Fibroblast of the conjunctiva (primary cell): ENCODE measurements at regions not wholly inside any gene's neighbourhood (a gene's known extent, or its start where the extent isn't known, plus 50 kb on each side); places are given as distances from the start of the nearest gene placed in this dataset.
"Not testable (repeated sequence)": the region's sequence is repeated elsewhere in the genome, so short reads cannot be mapped to it uniquely, and the experiment has no call there.

Source experiments
- DNase-seq: peaks from one replicate; pipeline ENCODE4 v3.0.0-alpha.2; 2010; ENCODE audit warnings: low read depth

DNA sequence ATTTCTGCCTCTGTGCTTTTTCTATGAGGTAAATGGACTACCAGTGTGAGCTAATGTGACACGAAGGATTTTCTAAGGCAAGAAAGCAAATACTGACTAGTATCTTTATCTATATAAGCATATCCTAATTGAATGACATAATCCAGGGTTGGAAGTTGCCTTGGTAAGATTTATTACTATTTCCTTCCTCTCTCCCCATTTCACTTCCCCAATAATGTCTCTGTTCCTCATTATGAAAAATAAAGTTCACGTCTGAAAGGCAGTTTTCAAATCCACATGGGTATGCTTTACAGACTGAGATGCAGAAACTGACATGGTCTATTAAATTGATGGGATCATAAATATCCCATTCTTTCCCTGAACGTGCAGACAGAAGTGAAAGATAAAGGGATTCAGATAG, 86.0 kb downstream of the DTWD1 start:
- no peak for DNase-seq

DNA sequence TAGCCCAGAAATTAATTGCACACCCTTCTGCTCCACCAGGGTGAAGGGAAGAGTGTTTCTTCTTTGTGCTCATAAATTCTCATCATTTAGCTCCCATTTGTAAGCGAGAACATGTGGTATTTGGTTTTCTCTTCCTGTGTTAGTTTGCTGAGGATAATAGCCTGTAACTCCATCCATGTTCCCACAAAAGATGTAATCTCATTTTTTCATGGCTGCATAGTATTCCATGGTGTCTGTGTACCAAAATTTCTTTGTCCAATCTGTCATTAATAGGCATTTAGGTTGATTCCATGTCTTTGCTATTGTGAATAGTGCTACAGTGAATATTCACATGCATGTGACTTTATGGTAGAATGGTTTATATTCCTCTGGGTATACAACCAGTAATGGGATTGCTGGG, 86.8 kb downstream of the DTWD1 start:
- no peak for DNase-seq

- no peak for DNase-seq
Observed at GRCh38 chr15:49709646-49710214, 88.9 kb downstream of the DTWD1 start.

DNA sequence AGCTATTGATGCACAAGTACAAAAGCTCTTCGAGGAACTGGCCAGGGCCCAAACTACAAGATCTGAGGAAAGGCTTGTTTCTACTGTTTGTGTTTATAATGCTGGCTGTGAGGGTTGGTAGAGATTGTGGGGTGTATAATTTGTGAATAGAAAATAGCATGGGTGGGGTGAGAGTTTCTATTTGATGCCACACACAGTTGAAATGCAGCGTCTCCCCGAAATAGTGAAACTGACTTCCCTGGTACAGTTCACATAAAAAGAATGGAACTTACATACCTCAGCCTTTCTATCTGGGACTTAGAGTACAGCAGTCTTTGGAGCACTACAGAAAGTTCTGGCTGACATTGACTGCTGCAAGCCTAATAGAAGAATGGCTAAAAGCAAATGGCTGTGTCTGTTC, 91.3 kb downstream of the DTWD1 start:
- DNase-seq, result no peak

DNA sequence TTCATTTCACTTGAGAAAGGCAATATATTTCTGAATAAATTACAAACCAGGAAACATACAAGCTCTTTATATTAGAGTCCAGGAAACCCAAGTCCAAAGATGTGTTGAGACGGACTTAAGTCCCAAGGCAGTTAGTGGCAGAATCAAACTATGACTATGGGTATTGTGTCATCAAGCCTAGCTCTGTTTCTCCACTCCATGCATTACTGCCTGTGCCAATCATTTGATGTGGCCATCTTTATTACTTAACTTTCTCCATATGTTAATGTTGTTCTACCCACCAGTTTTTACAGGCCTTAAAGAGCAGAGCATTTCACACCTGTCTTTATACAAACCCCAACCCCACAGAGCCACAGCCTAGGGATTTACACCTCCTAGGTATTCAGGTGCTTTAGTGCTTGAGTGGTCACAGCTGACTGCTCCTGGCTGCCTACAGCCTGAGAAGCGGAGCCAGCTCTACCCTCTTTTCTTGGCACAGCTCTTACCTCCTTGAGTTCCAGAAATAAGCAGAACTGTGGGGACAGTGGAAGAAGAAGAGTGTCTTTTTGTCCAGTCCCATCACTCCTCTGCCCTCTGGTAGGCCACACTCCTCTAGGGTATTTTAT, 92.1 kb downstream of the DTWD1 start:
- DNase-seq, result no peak

GRCh38 chr15:49715211-49715610, 94.4 kb downstream of the DTWD1 start:
- DNase-seq, result no peak

- DNase-seq, result no peak
Observed at GRCh38 chr15:49715701-49716100, 94.9 kb downstream of the DTWD1 start.

- peak; percentile 31 for DNase-seq
Observed at GRCh38 chr15:49718234-49718633, 97.4 kb downstream of the DTWD1 start.

DNA sequence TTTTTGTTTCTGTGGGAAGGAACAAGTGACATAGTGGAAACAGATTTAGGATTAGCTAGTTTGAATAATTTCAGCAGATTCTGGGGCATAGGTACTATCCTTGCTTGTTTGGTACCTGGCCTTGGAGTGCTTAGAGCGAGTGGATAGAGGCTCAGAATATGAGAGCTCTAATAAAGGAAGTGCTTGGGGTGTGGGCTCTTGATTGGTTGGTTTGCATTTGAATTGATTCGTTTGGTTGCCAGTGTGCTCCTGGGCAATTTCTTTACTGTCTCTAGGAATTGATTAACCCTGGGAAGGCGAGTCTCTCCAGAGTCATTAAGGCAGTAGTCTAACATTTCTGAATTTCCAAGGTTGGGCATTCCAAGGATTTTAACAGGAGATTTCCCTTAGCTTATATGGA, 98.0 kb downstream of the DTWD1 start:
- DNase-seq, result no peak

DNA sequence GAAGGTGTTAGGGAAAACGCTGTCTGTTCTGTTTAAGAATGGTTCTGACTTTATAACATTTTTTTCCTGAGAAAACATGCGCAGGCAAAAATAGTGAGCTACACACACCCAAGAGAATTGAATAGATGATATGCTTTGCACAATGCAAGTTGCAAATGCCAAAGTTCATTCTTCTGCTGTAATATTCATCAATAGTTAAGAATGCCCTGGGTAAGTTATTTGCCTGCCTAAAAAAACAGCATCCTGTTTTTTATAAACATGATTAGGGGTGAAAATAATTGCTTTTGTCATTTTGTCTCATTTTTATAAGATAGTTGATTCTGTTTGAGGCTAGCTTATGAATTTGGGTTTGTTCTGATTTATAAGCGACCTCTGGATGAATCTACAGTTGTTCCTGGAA, 99.4 kb downstream of the DTWD1 start:
- DNase-seq, result no peak

DNA sequence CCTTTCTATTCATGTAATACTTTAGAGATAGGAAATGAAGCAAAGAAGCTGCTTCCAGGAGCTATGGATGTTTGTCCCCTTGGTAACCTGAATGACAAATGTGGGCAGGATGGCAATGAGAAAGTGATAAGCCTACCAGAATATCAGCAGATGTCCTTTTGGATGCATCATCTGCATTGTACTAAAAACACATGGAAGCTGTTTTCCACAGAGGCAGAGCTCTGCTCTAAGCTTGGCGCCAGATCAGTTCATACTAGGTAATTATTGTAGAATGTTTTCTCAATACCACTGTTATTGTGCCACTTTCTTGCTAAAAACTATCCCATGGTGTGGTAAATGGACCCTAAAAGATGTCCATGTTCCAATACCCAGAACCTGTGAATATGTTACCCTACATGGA, 100.2 kb downstream of the DTWD1 start:
- no peak for DNase-seq

- DNase-seq, result no peak
Observed at GRCh38 chr15:49721621-49722020, 100.8 kb downstream of the DTWD1 start.

DNA sequence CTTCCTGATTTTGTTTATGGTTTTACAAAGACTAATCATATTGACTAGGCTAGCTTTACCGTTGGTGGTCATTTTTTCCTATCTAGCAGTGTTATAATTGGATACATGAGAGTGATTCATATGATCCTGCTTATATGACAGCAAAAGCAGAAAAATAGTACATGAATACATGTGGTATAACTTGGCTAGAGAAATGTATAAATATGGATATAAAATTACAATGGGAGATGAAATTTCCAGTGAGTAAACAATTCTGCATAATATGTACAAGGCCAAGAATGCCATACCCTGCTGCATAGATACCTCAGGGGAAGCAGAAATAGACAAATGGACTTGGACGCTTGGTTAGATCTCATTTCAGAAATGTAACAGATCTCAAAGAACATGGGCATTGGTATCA, 103.1 kb downstream of the DTWD1 start:
- no peak for DNase-seq

- no peak for DNase-seq
Observed at GRCh38 chr15:49731187-49732099, 110.6 kb downstream of the DTWD1 start.

- not testable (repeated sequence) for DNase-seq
Observed at GRCh38 chr15:49732109-49732508, 111.3 kb downstream of the DTWD1 start.

DNA sequence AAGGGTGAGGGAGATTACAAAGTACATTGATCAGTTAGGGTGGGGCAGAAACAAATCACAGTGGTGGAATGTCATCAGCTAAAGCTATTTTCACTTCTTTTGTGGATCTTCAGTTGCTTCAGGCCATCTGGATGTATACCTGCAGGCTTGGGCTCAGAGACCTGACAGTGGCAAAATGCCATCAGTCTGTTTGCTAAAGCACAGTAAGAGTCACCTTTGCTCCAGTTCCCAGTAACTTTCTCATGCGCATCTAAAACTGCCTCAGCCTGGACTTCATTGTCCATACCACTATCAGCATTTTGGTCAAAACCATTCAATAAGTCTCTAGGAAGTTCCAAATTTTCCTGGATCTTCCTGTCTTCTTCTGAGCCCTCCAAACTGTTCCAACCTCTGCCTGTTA, 113.2 kb downstream of the DTWD1 start:
- DNase-seq, result not testable (repeated sequence)

DNA sequence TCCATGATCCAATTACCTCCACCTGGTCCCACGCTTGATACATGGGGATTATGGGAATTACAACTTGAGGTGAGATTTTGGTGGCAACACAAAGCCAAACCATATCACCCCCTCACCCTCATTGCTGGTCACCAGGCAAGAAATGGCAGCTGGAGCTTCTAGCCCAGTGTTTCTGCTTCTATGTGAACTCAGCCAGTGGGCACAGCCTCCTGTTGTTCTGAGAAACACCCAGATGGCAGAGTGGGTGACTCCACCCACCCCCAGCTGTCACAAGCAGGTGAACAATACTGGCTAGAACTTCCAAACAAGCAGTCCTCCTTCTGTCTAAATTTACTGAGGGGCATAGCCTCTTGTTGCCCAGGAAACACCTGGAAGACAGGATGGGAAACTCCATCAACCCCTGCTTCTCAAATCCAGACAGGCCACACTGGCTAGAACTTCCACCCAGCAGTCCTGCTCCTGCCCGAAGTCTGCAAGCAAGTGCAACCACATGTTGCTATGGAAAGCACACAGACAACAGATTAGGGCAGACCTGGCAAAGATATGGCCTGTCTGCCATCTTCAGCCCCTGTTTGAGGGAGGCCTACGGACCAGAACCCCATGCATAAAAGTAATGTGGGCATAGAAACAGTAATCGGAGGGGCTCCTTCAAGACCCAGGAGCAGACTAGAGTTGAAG, 114.1 kb downstream of the DTWD1 start:
- DNase-seq, result no peak

- no peak for DNase-seq
Observed at GRCh38 chr15:49737127-49737526, 116.3 kb downstream of the DTWD1 start.

GRCh38 chr15:49741712-49742111, 120.9 kb downstream of the DTWD1 start:
- no peak for DNase-seq

DNA sequence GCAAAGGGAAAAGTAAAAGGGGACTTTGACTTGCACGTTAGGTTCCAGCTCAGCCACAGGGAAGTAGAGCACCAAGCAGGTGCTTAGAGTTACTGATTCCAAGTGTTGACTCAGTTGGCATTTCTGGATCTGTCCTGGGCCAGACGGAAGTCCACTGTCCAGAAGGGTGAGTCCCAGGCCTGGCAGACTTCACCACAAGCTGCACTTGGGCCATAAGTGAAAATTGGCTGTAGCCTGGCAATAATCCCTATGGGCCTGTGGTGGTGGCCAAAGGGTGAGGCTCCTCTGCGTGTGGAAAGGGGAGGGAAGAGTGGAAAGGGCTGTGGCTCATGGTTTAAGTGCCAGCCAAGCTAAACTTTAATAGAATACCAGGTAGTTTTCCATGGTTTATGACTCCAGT, 121.5 kb downstream of the DTWD1 start:
- DNase-seq, result no peak

- no peak for DNase-seq
Observed at GRCh38 chr15:49747340-49747739, 126.5 kb downstream of the DTWD1 start.

- no peak for DNase-seq
Observed at GRCh38 chr15:49748791-49749190, 127.9 kb downstream of the DTWD1 start.

- DNase-seq, result no peak
Observed at GRCh38 chr15:49750553-49750952, 129.7 kb downstream of the DTWD1 start.
